ENCODE measurements at regions not wholly inside any gene's neighbourhood (a gene's known extent, or its start where the extent isn't known, plus 50 kb on each side); places are given as distances from the start of the nearest gene placed in this dataset.

DNA sequence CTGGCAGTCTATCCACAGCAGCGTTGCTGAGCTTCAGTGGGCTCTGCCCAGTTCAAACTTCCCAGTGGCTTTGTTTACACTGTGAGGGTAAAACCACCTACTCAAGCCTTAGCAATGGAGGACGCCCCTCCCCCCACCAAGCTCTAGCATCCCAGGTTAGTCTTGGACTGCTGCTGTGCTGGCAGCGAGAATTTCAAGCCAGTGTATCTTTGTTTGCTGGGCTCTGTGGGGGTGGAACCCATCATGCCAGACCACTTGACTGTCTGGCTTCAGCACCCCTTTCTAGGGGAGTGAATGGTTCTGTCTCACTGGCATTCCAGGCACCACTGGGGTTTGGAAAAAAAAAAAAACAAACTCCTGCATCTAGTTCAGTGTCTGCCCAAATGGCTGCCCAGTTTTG is 249.7 kb upstream of the SYNCRIP start (continued):
- TF ChIP-seq RARB (CRISPR knock-in tag; IDR thresholded peaks at IDR 0.05) = no peak

DNA sequence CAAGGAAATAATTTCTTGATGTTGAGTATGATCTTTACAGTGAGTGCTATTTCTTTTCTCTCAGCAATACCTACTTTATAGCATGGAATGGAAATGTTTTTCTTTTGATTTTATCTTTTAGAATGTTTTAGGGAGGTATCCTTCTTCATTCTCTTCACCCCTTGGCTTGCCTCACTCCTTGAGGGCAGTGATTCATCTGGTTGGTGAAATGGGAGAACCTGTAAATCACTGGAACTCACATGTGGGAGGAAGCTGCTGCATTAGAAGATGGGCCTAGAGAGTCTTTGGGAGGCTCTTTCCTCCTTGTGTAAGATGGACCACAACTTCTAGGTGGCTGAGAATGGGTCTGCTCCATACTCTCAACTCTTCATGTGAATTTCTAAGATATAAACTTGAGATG is 244.8 kb upstream of the SYNCRIP start:
- ATAC-seq = no peak
- TF ChIP-seq ZNF70 (CRISPR knock-in tag; IDR thresholded peaks at IDR 0.05) (no peak), ZNF8 (CRISPR knock-in tag; IDR thresholded peaks at IDR 0.05) (no peak), ZFP30 (CRISPR knock-in tag; IDR thresholded peaks at IDR 0.05) (no peak), SNAI2 (CRISPR knock-in tag; IDR thresholded peaks at IDR 0.05) (no peak), ISL1 (CRISPR knock-in tag; IDR thresholded peaks at IDR 0.05) (no peak), ARNTL (CRISPR knock-in tag; IDR thresholded peaks at IDR 0.05; ENCODE audit: borderline replicate concordance, low read depth) (no peak), OSR1 (CRISPR knock-in tag; IDR thresholded peaks at IDR 0.05) (no peak), TSHZ2 (CRISPR knock-in tag; IDR thresholded peaks at IDR 0.05) (no peak), ESRRG (CRISPR knock-in tag; IDR thresholded peaks at IDR 0.05) (no peak), PATZ1 (CRISPR knock-in tag; IDR thresholded peaks at IDR 0.05; ENCODE audit: borderline replicate concordance) (no peak), CSDC2 (CRISPR knock-in tag; IDR thresholded peaks at IDR 0.05) (no peak)
- TF ChIP-seq, protein P1, sequence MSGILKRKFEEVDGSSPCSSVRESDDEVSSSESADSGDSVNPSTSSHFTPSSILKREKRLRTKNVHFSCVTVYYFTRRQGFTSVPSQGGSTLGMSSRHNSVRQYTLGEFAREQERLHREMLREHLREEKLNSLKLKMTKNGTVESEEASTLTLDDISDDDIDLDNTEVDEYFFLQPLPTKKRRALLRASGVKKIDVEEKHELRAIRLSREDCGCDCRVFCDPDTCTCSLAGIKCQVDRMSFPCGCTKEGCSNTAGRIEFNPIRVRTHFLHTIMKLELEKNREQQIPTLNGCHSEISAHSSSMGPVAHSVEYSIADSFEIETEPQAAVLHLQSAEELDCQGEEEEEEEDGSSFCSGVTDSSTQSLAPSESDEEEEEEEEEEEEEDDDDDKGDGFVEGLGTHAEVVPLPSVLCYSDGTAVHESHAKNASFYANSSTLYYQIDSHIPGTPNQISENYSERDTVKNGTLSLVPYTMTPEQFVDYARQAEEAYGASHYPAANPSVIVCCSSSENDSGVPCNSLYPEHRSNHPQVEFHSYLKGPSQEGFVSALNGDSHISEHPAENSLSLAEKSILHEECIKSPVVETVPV (CRISPR knock-in tag; IDR thresholded peaks at IDR 0.05) = no peak

- TF ChIP-seq ESRRG (CRISPR knock-in tag; IDR thresholded peaks at IDR 0.05) = no peak
Measured at GRCh38 chr6:85868685-85869084, 226.0 kb upstream of the SYNCRIP start.

GRCh38 chr6:85867595-85867994 is 224.9 kb upstream of the SYNCRIP start:
- TF ChIP-seq OSR1 (CRISPR knock-in tag; IDR thresholded peaks at IDR 0.05) (no peak), TSHZ2 (CRISPR knock-in tag; IDR thresholded peaks at IDR 0.05) (no peak), PPARA (CRISPR knock-in tag; IDR thresholded peaks at IDR 0.05; ENCODE audit: borderline replicate concordance) (no peak), ZFP3 (CRISPR knock-in tag; IDR thresholded peaks at IDR 0.05) (no peak), ARNTL (CRISPR knock-in tag; IDR thresholded peaks at IDR 0.05; ENCODE audit: borderline replicate concordance, low read depth) (no peak), ISL1 (CRISPR knock-in tag; IDR thresholded peaks at IDR 0.05) (no peak), CSDC2 (CRISPR knock-in tag; IDR thresholded peaks at IDR 0.05) (no peak)
- no peak for ATAC-seq

More at GRCh38 chr6:85868685-85869084, 226.0 kb upstream of the SYNCRIP start:
- ATAC-seq = no peak

DNA sequence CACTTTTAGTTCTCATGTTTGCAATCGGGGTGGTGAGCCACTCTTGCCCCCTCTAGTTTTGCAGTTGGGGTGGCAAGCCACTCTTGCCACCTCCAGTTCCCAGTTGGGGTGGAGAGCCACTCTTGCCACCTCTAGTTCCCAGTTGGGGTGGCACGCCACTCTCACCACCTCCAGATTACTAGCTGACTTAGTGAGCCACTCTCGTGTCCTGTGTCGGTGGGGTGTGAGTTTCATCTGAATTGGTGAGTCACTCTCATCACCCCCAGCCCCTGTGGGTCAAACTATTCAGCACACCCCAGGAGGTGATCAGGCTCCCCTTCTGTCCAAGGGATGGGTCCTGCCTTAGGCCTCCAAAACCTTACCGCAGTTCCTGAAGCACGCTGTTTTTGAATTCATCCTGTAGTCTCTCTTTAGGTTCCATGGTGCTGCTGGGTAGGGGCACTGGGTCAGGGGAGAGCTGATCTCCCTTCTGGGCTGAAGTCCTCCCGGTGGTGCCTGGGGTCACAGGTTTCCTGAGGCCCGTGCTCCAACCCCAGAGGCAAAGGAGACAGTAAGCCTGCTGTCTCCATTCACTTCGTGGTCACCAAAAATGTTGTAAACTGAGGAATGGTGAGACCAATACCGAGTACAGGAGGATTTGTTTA is 224.2 kb upstream of the SYNCRIP start:
- no peak for ATAC-seq
- TF ChIP-seq PPARA (CRISPR knock-in tag; IDR thresholded peaks at IDR 0.05; ENCODE audit: borderline replicate concordance) (no peak), CSDC2 (CRISPR knock-in tag; IDR thresholded peaks at IDR 0.05) (no peak), ZNF70 (CRISPR knock-in tag; IDR thresholded peaks at IDR 0.05) (no peak), ZFP30 (CRISPR knock-in tag; IDR thresholded peaks at IDR 0.05) (no peak), SNAI2 (CRISPR knock-in tag; IDR thresholded peaks at IDR 0.05) (no peak), TSHZ2 (CRISPR knock-in tag; IDR thresholded peaks at IDR 0.05) (no peak), ARNTL (CRISPR knock-in tag; IDR thresholded peaks at IDR 0.05; ENCODE audit: borderline replicate concordance, low read depth) (no peak), ZNF8 (CRISPR knock-in tag; IDR thresholded peaks at IDR 0.05) (no peak), TOX (CRISPR knock-in tag; IDR thresholded peaks at IDR 0.05; ENCODE audit: borderline replicate concordance) (no peak)
- TF ChIP-seq, protein P1 (CRISPR knock-in tag; IDR thresholded peaks at IDR 0.05) = no peak
- TF ChIP-seq, protein P2, sequence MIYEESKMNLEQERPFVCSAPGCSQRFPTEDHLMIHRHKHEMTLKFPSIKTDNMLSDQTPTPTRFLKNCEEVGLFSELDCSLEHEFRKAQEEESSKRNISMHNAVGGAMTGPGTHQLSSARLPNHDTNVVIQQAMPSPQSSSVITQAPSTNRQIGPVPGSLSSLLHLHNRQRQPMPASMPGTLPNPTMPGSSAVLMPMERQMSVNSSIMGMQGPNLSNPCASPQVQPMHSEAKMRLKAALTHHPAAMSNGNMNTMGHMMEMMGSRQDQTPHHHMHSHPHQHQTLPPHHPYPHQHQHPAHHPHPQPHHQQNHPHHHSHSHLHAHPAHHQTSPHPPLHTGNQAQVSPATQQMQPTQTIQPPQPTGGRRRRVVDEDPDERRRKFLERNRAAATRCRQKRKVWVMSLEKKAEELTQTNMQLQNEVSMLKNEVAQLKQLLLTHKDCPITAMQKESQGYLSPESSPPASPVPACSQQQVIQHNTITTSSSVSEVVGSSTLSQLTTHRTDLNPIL (CRISPR knock-in tag; IDR thresholded peaks at IDR 0.05; ENCODE audit: low read depth) = no peak

All from SK-N-SH treated with all-trans-retinoic acid at 6 μM for 48 hours (cell line).